HepG2 (cell line): ENCODE measurements at regions not wholly inside any gene's neighbourhood (a gene's known extent, or its start where the extent isn't known, plus 50 kb on each side); places are given as distances from the start of the nearest gene placed in this dataset.

Experiments used
- CENPX ChIP-seq: sonication (generic); formaldehyde crosslinking; IDR thresholded peaks from 2 replicates; pipeline ENCODE4 v1.9.0; 2021; ENCODE audit warnings: mild to moderate bottlenecking, missing genetic modification reagents, moderate library complexity
- CREB1 ChIP-seq, 2 experiments: fragments of 450-650 bp in 1 of 2; IDR thresholded peaks; 2 replicates each; pipeline ENCODE4 v1.6.1; 2016 to 2017; ENCODE audit warnings: control low read depth in 1 of 2, mild to moderate bottlenecking in 1 of 2, missing compliant biosample characterization in 1 of 2, missing genetic modification characterization in 1 of 2
- GFI1 ChIP-seq: sonication (generic); formaldehyde crosslinking; IDR thresholded peaks from 2 replicates; pipeline ENCODE4 v1.5.0; 2020; ENCODE audit warnings: missing genetic modification reagents, mild to moderate bottlenecking, borderline replicate concordance
- LCORL ChIP-seq, 2 experiments: fragments of 450-650 bp in 1 of 2; sonication (generic) in 1 of 2; formaldehyde crosslinking in 1 of 2; IDR thresholded peaks; 2 replicates each; pipeline versions ENCODE4 v1.5.0 to v1.6.1; 2017 to 2020; ENCODE audit warnings: antibody characterized with exemption in 1 of 2, missing genetic modification reagents in 1 of 2
- MTA3 ChIP-seq: sonication (generic); formaldehyde crosslinking; IDR thresholded peaks from 2 replicates; pipeline ENCODE4 v1.4.0; 2020; ENCODE audit warnings: missing genetic modification reagents
- NKX3-1 ChIP-seq: sonication (generic); formaldehyde crosslinking; IDR thresholded peaks from 2 replicates; pipeline ENCODE4 v1.5.0; 2020; ENCODE audit warnings: missing genetic modification reagents
- PHF20 ChIP-seq: sonication (generic); formaldehyde crosslinking; IDR thresholded peaks from 2 replicates; pipeline ENCODE4 v1.5.0; 2020; ENCODE audit warnings: mild to moderate bottlenecking, missing genetic modification reagents
- POLR2AphosphoS2 ChIP-seq: IDR thresholded peaks from 2 replicates; pipeline ENCODE4 v1.6.1; 2011; ENCODE audit warnings: low read depth, low read length, improper control_type of control experiment
- TERF1 ChIP-seq: sonication (generic); formaldehyde crosslinking; IDR thresholded peaks from 2 replicates; pipeline ENCODE4 v1.8.0; 2022; ENCODE audit warnings: mild to moderate bottlenecking, missing genetic modification reagents, moderate library complexity
- TGIF2 ChIP-seq: IDR thresholded peaks from 2 replicates; pipeline ENCODE4 v1.6.1; 2016; ENCODE audit warnings: control low read depth, missing compliant biosample characterization
- TOPORS ChIP-seq: sonication (generic); formaldehyde crosslinking; IDR thresholded peaks from 2 replicates; pipeline ENCODE4 v1.8.0; 2023; ENCODE audit warnings: mild to moderate bottlenecking, missing genetic modification reagents
- ZNF143 ChIP-seq: sonication (generic); formaldehyde crosslinking; IDR thresholded peaks from 2 replicates; pipeline ENCODE4 v1.4.0; 2020; ENCODE audit warnings: missing genetic modification reagents
- ZNF292 ChIP-seq: sonication (generic); formaldehyde crosslinking; IDR thresholded peaks from 2 replicates; pipeline ENCODE4 v1.8.1; 2022; ENCODE audit warnings: mild to moderate bottlenecking, low read depth, missing genetic modification reagents, borderline replicate concordance
- ZNF326 ChIP-seq: sonication (generic); formaldehyde crosslinking; IDR thresholded peaks from 2 replicates; pipeline ENCODE4 v1.4.0; 2020; ENCODE audit warnings: missing genetic modification reagents, borderline replicate concordance
- ZNF512B ChIP-seq: sonication (generic); formaldehyde crosslinking; IDR thresholded peaks from 2 replicates; pipeline ENCODE4 v1.5.1; 2020; ENCODE audit warnings: missing genetic modification reagents, mild to moderate bottlenecking, borderline replicate concordance
- ZNF530 ChIP-seq: sonication (generic); formaldehyde crosslinking; IDR thresholded peaks from 2 replicates; pipeline ENCODE4 v1.5.0; 2020; ENCODE audit warnings: low read depth, mild to moderate bottlenecking, missing genetic modification reagents
- ZNF609 ChIP-seq: sonication (generic); formaldehyde crosslinking; IDR thresholded peaks from 2 replicates; pipeline ENCODE4 v1.4.0; 2020; ENCODE audit warnings: mild to moderate bottlenecking, missing genetic modification reagents, borderline replicate concordance
- ZNF616 ChIP-seq: sonication (generic); formaldehyde crosslinking; IDR thresholded peaks from 2 replicates; pipeline ENCODE4 v1.5.0; 2020; ENCODE audit warnings: low read depth, mild to moderate bottlenecking, missing genetic modification reagents
- ZNF737 ChIP-seq: sonication (generic); formaldehyde crosslinking; IDR thresholded peaks from 2 replicates; pipeline ENCODE4 v1.5.0; 2020; ENCODE audit warnings: missing genetic modification reagents, mild to moderate bottlenecking, borderline replicate concordance
- ZSCAN29 ChIP-seq: sonication (generic); formaldehyde crosslinking; conservative IDR thresholded peaks from 2 replicates; pipeline ENCODE4 v1.4.0; 2020; ENCODE audit warnings: mild to moderate bottlenecking, missing genetic modification reagents

GRCh38 chr4:3827616-3828492, 61.7 kb downstream of the ADRA2C start (continued):
- peak; percentile 81; the same call in 1 of the 2 replicates for TF ChIP-seq ZNF609 (CRISPR knock-in tag)
- no peak for TF ChIP-seq LCORL (IDR thresholded peaks at IDR 0.05)
- TF ChIP-seq LCORL (CRISPR knock-in tag; IDR thresholded peaks at IDR 0.05): peak; percentile 87
- TF ChIP-seq ZNF616 (CRISPR knock-in tag): no peak
- TF ChIP-seq ZNF737: no peak
- no peak; the same call in 1 of the 2 replicates for TF ChIP-seq GFI1 (CRISPR knock-in tag)
- no peak for TF ChIP-seq MTA3 (CRISPR knock-in tag)
- TF ChIP-seq TGIF2 (CRISPR knock-in tag): 0 out of 2 replicates have a peak, but pooled peaks have one; percentile 74
- no peak for TF ChIP-seq TERF1 (CRISPR knock-in tag)
- TF ChIP-seq ZNF530 (CRISPR knock-in tag): 0 out of 2 replicates have a peak, but pooled peaks have one; percentile 50
- TF ChIP-seq ZNF326 (CRISPR knock-in tag): no peak
- TF ChIP-seq ZSCAN29 (CRISPR knock-in tag): 0 out of 2 replicates have a peak, but pooled peaks have one; percentile 35
- no peak for TF ChIP-seq CENPX
- TF ChIP-seq TOPORS (CRISPR knock-in tag): 0 out of 2 replicates have a peak, but pooled peaks have one; percentile 25
- no peak for TF ChIP-seq POLR2AphosphoS2
- TF ChIP-seq ZNF292 (CRISPR knock-in tag): peak; percentile 99
- TF ChIP-seq NKX3-1 (CRISPR knock-in tag): no peak
- no peak for TF ChIP-seq CREB1 (IDR thresholded peaks at IDR 0.05)
- TF ChIP-seq CREB1 (CRISPR knock-in tag; IDR thresholded peaks at IDR 0.05): no peak
- TF ChIP-seq ZNF143 (CRISPR knock-in tag): no peak
- TF ChIP-seq PHF20 (CRISPR knock-in tag): 0 out of 2 replicates have a peak, but pooled peaks have one; percentile 24
- TF ChIP-seq ZNF512B (CRISPR knock-in tag): no peak
